Amygdala (tissue), 56 donors: ENCODE measurements at regions not wholly inside any gene's neighbourhood (a gene's known extent, or its start where the extent isn't known, plus 50 kb on each side); places are given as distances from the start of the nearest gene placed in this dataset.
"Not testable (repeated sequence)": the region's sequence is repeated elsewhere in the genome, so short reads cannot be mapped to it uniquely, and the experiment has no call there.

Source experiments
- DNase-seq, 56 donors: peaks; one replicate each; lab custom pipeline; 2025; lab: John Stamatoyannopoulos, UW

DNA sequence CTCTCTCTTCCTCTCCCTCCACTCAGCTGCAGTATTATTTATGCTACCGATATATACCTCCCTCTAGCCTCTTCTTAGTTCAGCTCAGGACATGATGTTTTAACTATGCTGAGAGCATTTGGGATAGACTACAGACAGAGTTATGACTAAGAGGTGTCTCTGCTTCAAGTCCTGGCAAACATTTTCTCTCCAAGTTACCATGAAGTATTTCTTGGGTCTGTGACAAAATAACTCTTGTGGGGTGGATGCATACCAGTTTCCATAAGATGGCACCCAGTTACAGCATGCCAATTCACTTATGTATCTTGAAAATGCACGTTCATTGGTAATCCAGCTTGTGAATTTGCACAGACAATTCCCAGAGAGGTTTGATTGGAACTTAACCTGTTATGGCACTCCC is 737.6 kb downstream of the SLC4A3 start:
- no peak for DNase-seq

DNA sequence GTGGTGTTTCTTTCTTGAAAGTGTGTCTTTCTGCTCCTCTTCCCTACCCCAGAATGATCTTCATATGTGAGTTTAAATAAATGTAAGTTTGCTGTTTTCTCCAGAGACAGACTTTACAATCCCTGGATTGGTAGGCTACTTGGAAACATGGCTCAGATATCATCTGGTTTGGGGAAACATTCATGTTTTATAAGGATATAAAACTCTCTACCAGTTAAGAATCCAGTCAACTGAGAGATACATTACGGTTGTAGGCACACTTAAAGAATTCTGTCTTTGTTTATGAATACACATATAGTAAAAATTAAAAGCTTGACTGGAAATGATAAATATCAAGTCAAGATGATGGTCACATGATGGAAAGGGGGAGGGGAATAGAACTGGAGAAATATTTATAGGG is 739.3 kb downstream of the SLC4A3 start:
- DNase-seq, result no peak

GRCh38 chr2:220370764-220371163 is 743.3 kb downstream of the SLC4A3 start:
- DNase-seq, result no peak

DNA sequence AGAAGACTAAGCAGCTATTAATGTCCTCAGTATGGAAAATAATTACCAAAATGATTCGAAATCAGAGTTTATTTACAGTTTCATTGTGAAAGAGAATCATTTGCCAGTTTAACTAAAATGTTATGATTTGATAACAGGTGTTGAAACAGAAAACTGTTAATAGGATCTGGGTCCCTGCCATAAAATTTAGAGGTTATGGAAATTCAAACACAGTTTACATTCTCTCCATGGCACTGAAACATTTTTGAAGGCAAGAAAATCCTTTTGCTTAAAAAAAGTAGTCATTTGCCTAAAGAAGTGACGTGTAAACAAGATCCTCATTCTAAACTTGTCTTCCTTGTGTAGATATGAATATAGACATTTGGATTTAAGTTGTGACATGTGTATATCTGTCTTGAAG is 743.8 kb downstream of the SLC4A3 start:
- DNase-seq, result no peak

- no peak for DNase-seq
These were observed 746.4 kb downstream of the SLC4A3 start for GRCh38 chr2:220373878-220374277.

DNA sequence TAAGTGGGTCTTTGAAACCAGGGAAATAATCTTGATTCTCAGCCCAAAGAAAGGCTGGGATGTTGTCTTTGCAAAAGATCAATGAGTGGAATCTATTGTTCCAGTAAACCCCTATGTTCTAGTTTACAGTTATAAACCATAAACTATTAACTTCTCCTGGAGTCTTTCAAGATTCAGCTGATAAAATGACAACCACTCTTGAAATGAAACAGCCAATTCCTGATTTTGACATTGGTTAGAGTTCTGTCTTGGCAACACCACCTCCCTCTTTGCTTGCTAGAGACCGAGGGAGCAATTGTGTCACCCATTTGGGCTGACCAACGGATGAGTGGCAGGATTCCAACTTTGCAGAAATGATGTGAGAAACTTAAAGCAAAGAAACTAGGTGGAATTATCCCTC is 746.9 kb downstream of the SLC4A3 start:
- no peak for DNase-seq

- no peak for DNase-seq
These were observed 750.2 kb downstream of the SLC4A3 start for GRCh38 chr2:220377482-220378155.

DNA sequence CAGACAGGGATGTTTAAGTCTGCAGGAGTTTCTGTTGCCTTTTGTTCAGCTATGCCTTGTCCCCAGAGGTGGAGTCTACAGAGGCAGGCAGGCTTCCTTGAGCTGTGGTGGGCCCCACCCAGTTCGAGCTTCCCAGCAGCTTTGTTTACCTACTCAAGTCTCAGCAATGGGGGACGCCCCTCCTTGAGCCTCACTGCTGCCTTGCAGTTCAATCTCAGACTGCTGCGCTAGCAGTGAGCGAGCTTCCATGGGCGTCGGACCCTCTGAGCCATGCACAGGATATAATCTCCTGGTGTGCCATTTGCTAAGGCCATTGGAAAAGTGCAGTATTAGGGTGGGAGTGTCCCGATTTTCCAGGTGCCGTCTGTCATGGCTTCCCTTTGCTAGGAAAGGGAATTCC is 760.3 kb downstream of the SLC4A3 start:
- DNase-seq, result not testable (repeated sequence)

DNA sequence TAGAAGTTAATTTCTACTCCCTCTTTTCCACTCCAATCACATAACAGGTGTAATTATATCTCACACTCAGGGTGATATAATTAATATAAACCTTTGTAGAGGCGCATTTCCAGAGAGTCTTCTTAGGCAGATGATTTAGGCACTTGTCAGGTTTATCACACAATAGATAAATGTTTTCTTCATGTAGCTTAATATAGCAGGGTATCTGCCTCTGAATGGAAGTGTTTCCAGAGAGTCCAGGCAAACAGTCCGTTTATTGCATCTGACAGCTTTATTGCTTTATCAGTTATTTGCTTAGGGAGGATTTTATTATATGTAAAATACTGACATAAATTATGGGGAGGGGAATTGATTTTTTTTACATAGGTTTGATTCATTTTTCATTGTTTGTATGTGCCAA is 766.3 kb downstream of the SLC4A3 start:
- no peak for DNase-seq

DNA sequence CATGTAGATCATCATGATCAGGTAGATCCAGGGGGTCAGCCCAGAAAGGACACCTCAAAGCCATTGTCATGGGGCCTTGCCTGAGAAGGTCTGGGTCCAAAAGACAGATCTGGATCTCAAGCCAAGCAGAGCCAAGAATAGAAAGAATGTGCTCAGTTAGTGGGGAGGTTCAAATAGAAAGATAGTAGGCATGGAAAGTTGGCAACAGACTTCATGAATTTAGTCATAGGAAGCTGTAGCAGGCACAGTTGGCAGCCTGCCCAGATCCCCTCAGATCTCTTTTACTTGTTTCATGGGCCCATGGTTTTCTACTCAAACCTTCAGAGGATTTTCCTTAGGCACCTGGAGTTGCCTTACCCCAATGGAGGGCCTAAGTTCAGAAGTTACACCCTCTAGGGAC is 767.0 kb downstream of the SLC4A3 start:
- peak in 9 of 56 donors; percentile 0 to 24 (median 5) for DNase-seq

- no peak for DNase-seq
These were observed 768.9 kb downstream of the SLC4A3 start for GRCh38 chr2:220396287-220396686.

- no peak for DNase-seq
These were observed 782.9 kb downstream of the SLC4A3 start for GRCh38 chr2:220410296-220410695.

- peak in 4 of 56 donors; percentile 0 to 10 (median 4) for DNase-seq
These were observed 790.1 kb downstream of the SLC4A3 start for GRCh38 chr2:220417503-220417902.

GRCh38 chr2:220419647-220420046 is 792.2 kb downstream of the SLC4A3 start:
- DNase-seq, result no peak

GRCh38 chr2:220420820-220421219 is 793.4 kb downstream of the SLC4A3 start:
- no peak for DNase-seq

- DNase-seq, result no peak
These were observed 795.2 kb downstream of the SLC4A3 start for GRCh38 chr2:220422676-220423075.

DNA sequence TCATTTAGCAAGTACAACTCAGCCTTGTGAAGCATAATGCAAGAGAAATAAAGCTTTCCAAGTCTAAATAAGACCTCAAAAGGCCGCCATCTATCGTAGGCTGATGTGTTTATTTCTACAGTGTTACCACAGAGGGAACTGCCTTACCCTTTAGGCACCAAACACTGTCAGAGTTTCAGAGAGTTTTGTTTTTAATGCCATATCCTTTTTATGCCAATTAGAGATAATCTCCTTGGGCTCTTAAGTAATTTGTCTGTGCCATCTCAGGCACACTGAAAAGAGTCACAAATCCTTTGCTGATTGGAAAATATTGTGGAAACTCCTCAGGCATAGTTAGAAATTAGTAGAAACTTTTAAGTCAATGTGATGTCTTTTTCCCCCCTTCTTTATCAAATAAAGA is 797.1 kb downstream of the SLC4A3 start:
- DNase-seq, result no peak

DNA sequence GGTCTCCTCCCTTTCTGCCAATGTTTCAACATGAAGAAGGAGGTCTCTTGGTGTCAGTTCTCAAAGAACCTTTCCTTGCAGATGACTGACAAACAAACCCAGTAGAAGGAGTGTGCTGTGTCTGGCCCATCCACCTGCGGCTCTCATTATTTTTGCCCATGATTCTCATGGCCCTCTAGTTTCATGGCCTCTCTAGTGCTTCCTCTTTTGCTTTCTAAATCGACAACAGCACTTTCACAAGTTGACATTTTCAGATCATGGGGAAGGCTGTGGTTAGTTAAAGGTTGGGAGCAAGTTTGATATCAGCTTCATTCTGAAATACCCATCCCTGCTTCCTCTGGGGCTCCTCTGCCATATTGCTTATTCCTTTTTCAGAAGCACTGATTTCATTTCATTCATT is 805.2 kb downstream of the SLC4A3 start:
- DNase-seq, result no peak

- no peak for DNase-seq
These were observed 805.7 kb downstream of the SLC4A3 start for GRCh38 chr2:220433131-220433530.

- no peak for DNase-seq
These were observed 807.0 kb downstream of the SLC4A3 start for GRCh38 chr2:220434385-220434784.

DNA sequence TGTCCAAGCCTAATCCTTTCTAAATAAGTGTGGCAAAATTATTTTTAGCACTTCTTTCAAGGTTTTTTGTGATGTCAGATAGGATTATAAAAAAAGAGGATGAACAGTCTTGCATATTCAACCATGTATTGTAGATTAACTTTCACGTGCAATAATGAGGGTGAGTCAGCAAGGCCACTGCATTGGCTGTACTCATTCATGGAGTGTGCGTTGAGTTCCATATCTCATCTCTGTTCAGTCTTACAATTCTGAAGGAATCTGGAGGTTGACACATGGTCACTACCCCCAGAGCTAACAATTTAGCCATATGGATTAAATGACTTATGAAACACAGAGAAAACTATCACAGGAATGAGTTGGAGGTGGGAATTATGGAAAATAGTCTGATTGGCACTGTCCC is 810.5 kb downstream of the SLC4A3 start:
- no peak for DNase-seq

- DNase-seq, result no peak
These were observed 813.3 kb downstream of the SLC4A3 start for GRCh38 chr2:220440731-220441130.

GRCh38 chr2:220441404-220441803 is 814.0 kb downstream of the SLC4A3 start:
- DNase-seq, result no peak
